Astrocyte (in vitro differentiated cells and primary cell): ENCODE measurements at regions not wholly inside any gene's neighbourhood (a gene's known extent, or its start where the extent isn't known, plus 50 kb on each side); places are given as distances from the start of the nearest gene placed in this dataset.

Source experiments
- CTCF ChIP-seq: IDR thresholded peaks from 2 replicates; pipeline ENCODE4 v1.5.1; 2011; ENCODE audit warnings: low read depth, mild to moderate bottlenecking, inconsistent platforms, low read length, moderate library complexity; ENCODE audit not compliant: insufficient read depth
- EZH2 ChIP-seq: IDR thresholded peaks from 2 replicates; pipeline ENCODE4 v1.6.1; 2012; ENCODE audit warnings: mild to moderate bottlenecking, low read length, inconsistent platforms; ENCODE audit not compliant: insufficient read depth

GRCh38 chr14:34224221-34224620, 237.8 kb downstream of the SPTSSA start:
- TF ChIP-seq CTCF (no peak), EZH2 (no peak)
